ENCODE measurements at regions not wholly inside any gene's neighbourhood (a gene's known extent, or its start where the extent isn't known, plus 50 kb on each side); places are given as distances from the start of the nearest gene placed in this dataset.

DNA sequence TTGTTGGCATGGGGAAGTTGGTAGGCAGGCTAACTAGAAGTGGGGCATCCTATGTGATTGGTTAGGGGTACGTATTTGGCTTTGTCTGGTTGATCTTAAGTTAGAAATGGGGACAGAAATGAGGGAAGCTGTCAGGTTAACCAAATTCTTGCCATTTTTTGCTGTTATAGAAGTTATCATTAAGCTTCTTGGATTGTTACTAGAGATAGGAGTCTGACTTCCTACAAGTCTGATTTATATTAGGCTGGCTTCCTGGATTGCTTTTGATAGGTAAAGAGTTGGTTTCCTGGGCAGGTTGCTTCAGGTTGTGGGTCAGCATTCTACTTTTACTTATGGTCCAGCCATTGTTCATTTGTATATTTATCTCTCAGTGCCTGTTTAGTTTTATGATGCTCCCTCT lies 216.9 kb downstream of the TLE4 start:
- TF ChIP-seq, protein P1, sequence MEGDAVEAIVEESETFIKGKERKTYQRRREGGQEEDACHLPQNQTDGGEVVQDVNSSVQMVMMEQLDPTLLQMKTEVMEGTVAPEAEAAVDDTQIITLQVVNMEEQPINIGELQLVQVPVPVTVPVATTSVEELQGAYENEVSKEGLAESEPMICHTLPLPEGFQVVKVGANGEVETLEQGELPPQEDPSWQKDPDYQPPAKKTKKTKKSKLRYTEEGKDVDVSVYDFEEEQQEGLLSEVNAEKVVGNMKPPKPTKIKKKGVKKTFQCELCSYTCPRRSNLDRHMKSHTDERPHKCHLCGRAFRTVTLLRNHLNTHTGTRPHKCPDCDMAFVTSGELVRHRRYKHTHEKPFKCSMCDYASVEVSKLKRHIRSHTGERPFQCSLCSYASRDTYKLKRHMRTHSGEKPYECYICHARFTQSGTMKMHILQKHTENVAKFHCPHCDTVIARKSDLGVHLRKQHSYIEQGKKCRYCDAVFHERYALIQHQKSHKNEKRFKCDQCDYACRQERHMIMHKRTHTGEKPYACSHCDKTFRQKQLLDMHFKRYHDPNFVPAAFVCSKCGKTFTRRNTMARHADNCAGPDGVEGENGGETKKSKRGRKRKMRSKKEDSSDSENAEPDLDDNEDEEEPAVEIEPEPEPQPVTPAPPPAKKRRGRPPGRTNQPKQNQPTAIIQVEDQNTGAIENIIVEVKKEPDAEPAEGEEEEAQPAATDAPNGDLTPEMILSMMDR (IDR thresholded peaks at IDR 0.05; ENCODE audit: unreplicated experiment): no peak
- Mint-ChIP-seq H3K4me1 (ENCODE audit: low read depth, unreplicated experiment) (no peaks in the 10 kb centered on the region), H3K36me3 (ENCODE audit: insufficient read depth, unreplicated experiment) (no peaks in the 10 kb centered on the region), H3K27ac (ENCODE audit: unreplicated experiment) (no peak overlapping the region), H3K4me3 (ENCODE audit: low read depth, unreplicated experiment) (no peak overlapping the region), H3K9me3 (ENCODE audit: low read depth, unreplicated experiment) (peaks cover 6% of the 10 kb centered on the region), H3K27me3 (ENCODE audit: unreplicated experiment) (no peaks in the 10 kb centered on the region)
- BruUV-seq (replicated peaks): no TSS peak
- intact Hi-C loops (cut with micrococcal nuclease; ENCODE audit: unreplicated experiment): no loop called here
- CTCF ChIA-PET: no interaction called here
- DNase-seq: no peak

DNA sequence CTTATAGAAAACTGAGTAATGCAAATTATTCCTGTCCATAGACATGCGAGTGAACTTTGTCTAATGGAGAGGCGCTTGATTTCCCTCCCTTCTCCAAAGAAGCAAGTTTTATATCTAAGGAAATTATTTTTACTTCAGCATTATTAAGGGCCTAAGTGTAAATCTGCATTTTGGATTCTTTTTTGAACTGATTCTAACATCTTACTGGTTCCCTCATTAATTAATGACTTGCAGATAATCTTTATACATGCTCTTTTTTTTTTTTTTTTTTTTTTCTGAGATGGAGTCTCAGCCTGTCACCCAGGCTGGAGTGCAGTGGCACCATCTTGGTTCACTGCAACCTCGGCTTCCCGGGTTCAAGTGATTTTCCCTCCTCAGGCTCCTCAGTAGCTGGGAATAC lies 209.5 kb downstream of the TLE4 start:
- CTCF ChIA-PET: no interaction called here
- H3K4me1 Mint-ChIP-seq (ENCODE audit: low read depth, unreplicated experiment): no peaks in the 10 kb centered on the region
- H3K27me3 Mint-ChIP-seq (ENCODE audit: unreplicated experiment): no peaks in the 10 kb centered on the region
- H3K4me3 Mint-ChIP-seq (ENCODE audit: low read depth, unreplicated experiment): no peak overlapping the region
- intact Hi-C loops (cut with micrococcal nuclease; ENCODE audit: unreplicated experiment): no loop called here
- H3K27ac Mint-ChIP-seq (ENCODE audit: unreplicated experiment): no peak overlapping the region
- H3K9me3 Mint-ChIP-seq (ENCODE audit: low read depth, unreplicated experiment): peaks cover 8% of the 10 kb centered on the region
- BruUV-seq (replicated peaks): no TSS peak
- DNase-seq: no peak
- TF ChIP-seq, protein P1 (IDR thresholded peaks at IDR 0.05; ENCODE audit: unreplicated experiment): no peak
- no peaks in the 10 kb centered on the region for H3K36me3 Mint-ChIP-seq (ENCODE audit: insufficient read depth, unreplicated experiment)

DNA sequence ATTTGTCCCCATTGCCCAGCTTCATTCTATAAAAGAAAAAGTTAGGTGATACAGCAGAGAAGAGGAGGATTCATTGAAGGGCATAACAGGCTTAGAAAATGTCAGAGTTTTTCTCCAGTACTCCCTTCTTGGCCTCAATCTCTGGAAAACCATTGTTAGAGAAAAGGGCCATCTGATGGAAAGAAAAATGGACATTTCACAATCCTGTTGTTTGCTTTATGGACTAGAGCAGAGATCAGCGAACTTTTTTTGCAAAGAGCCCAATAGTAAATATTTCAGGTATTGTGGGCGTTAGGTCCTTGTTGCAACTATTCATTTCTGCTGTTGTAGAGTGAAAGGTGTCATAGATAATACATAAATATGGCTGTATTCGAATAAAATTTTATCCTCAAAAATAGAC lies 208.8 kb downstream of the TLE4 start:
- CTCF ChIA-PET: no interaction called here

DNA sequence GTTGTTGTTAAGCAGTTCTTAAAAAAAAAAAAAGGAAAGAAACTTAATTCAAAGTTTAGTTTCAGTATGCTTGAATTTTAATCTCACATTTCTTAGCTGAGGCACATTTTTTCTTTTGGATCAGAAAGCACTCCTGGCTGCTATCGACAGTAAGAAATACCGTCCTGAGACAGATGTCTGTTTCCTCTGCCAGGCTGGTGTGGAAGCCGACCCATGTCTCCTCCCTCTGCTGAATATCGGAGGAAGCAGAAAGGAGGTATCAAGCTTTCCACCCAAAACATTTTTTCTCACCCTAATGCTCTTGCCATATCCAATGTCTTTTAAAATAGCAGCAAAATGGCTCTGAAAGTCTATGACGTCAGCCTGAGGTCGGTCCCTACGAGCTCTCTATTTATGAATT lies 208.1 kb downstream of the TLE4 start:
- Mint-ChIP-seq H3K4me1 (ENCODE audit: low read depth, unreplicated experiment) (no peaks in the 10 kb centered on the region), H3K27me3 (ENCODE audit: unreplicated experiment) (no peaks in the 10 kb centered on the region), H3K4me3 (ENCODE audit: low read depth, unreplicated experiment) (no peak overlapping the region), H3K27ac (ENCODE audit: unreplicated experiment) (no peak overlapping the region), H3K36me3 (ENCODE audit: insufficient read depth, unreplicated experiment) (no peaks in the 10 kb centered on the region), H3K9me3 (ENCODE audit: low read depth, unreplicated experiment) (peaks cover 10% of the 10 kb centered on the region)
- TF ChIP-seq, protein P1 (IDR thresholded peaks at IDR 0.05; ENCODE audit: unreplicated experiment): no peak
- no peak for DNase-seq
- intact Hi-C loops (cut with micrococcal nuclease; ENCODE audit: unreplicated experiment): no loop called here
- CTCF ChIA-PET: no interaction called here
- no TSS peak for BruUV-seq (replicated peaks)

More for the DNA sequence above, 208.8 kb downstream of the TLE4 start:
- no TSS peak for BruUV-seq (replicated peaks)
- Mint-ChIP-seq H3K9me3 (ENCODE audit: low read depth, unreplicated experiment) (peaks cover 10% of the 10 kb centered on the region), H3K27me3 (ENCODE audit: unreplicated experiment) (no peaks in the 10 kb centered on the region), H3K4me1 (ENCODE audit: low read depth, unreplicated experiment) (no peaks in the 10 kb centered on the region), H3K4me3 (ENCODE audit: low read depth, unreplicated experiment) (no peak overlapping the region), H3K27ac (ENCODE audit: unreplicated experiment) (no peak overlapping the region), H3K36me3 (ENCODE audit: insufficient read depth, unreplicated experiment) (no peaks in the 10 kb centered on the region)
- TF ChIP-seq, protein P1 (IDR thresholded peaks at IDR 0.05; ENCODE audit: unreplicated experiment): no peak
- intact Hi-C loops (cut with micrococcal nuclease; ENCODE audit: unreplicated experiment): no loop called here
- DNase-seq: no peak

DNA sequence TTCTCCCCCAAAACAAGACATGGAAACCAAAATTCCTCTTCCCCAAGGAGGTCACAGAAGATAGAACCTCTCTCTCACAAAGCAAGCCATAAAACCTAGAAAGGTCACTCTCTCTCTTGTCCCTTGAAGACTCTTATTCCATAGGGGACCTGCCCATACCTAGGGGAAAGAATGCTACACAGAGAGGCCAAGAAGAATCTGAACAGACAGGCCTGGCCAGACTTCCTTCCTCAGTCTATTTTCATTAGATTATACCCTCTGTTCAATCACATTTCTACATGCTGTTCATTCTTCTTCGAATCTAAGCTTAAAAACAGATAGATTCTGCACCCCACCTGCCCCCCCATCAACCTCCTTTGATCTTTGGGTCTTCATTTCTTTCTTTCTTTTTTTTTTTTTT lies 206.8 kb downstream of the TLE4 start:
- H3K4me3 Mint-ChIP-seq (ENCODE audit: low read depth, unreplicated experiment): no peak overlapping the region
- H3K27ac Mint-ChIP-seq (ENCODE audit: unreplicated experiment): no peak overlapping the region
- H3K27me3 Mint-ChIP-seq (ENCODE audit: unreplicated experiment): no peaks in the 10 kb centered on the region
- BruUV-seq (replicated peaks): no TSS peak
- DNase-seq: no peak
- intact Hi-C loops (cut with micrococcal nuclease; ENCODE audit: unreplicated experiment): no loop called here
- no peaks in the 10 kb centered on the region for H3K4me1 Mint-ChIP-seq (ENCODE audit: low read depth, unreplicated experiment)
- TF ChIP-seq, protein P1 (IDR thresholded peaks at IDR 0.05; ENCODE audit: unreplicated experiment): no peak
- no peaks in the 10 kb centered on the region for H3K36me3 Mint-ChIP-seq (ENCODE audit: insufficient read depth, unreplicated experiment)
- H3K9me3 Mint-ChIP-seq (ENCODE audit: low read depth, unreplicated experiment): peaks cover 10% of the 10 kb centered on the region
- CTCF ChIA-PET: no interaction called here
